IgD-negative memory B cell (primary cell): ENCODE measurements at regions not wholly inside any gene's neighbourhood (a gene's known extent, or its start where the extent isn't known, plus 50 kb on each side); places are given as distances from the start of the nearest gene placed in this dataset.
"Not testable (repeated sequence)": the region's sequence is repeated elsewhere in the genome, so short reads cannot be mapped to it uniquely, and the experiment has no call there.

Experiments
- H3K27ac Mint-ChIP-seq, 3 donors: one replicate each; pipeline ENCODE4 v1.8.0; 2020 to 2022; ENCODE audit warnings: mild to moderate bottlenecking in 3 of 3, mixed read lengths in 3 of 3, moderate library complexity in 1 of 3
- H3K27me3 Mint-ChIP-seq: one replicate; pipeline ENCODE4 v1.8.0; 2021; ENCODE audit warnings: mixed read lengths
- H3K36me3 Mint-ChIP-seq: one replicate; pipeline ENCODE4 v1.8.0; 2020; ENCODE audit warnings: mild to moderate bottlenecking, mixed read lengths
- H3K4me1 Mint-ChIP-seq, 3 donors: one replicate each; pipeline ENCODE4 v1.8.0; 2020 to 2022; ENCODE audit warnings: mixed read lengths in 3 of 3, mild to moderate bottlenecking in 1 of 3
- H3K4me3 Mint-ChIP-seq, 4 donors: one replicate each; pipeline ENCODE4 v1.8.0; 2020 to 2022; ENCODE audit warnings: mild to moderate bottlenecking in 4 of 4, mixed read lengths in 4 of 4, moderate library complexity in 3 of 4
- H3K9me3 Mint-ChIP-seq, 3 donors: one replicate each; pipeline ENCODE4 v1.8.0; 2020 to 2021; ENCODE audit warnings: mixed read lengths in 3 of 3, mild to moderate bottlenecking in 1 of 3

- Mint-ChIP-seq H3K27ac (peak overlapping the region; percentile 62 to 91 (median 64)), H3K4me3 (peak overlapping the region; percentile 80 to 95 (median 89))
Measured at GRCh38 chr3:152203652-152204051, 65.1 kb upstream of the MBNL1 start.

GRCh38 chr3:152204218-152204617 is 64.5 kb upstream of the MBNL1 start:
- Mint-ChIP-seq H3K4me1 (peaks cover 26 to 41% (median 30%) of the 10 kb centered on the region in 3 donors), H3K9me3 (peaks cover 0 to 6% (median 4%) of the 10 kb centered on the region in 3 donors), H3K27ac (peak overlapping the region; percentile 45 to 64 (median 62)), H3K4me3 (peak overlapping the region; percentile 69 to 95 (median 82)), H3K36me3 (no peaks in the 10 kb centered on the region), H3K27me3 (no peaks in the 10 kb centered on the region)

More at GRCh38 chr3:152203652-152204051, 65.1 kb upstream of the MBNL1 start:
- Mint-ChIP-seq H3K4me1 (peaks cover 29 to 43% (median 30%) of the 10 kb centered on the region in 3 donors), H3K9me3 (peaks cover 0 to 3% (median 0%) of the 10 kb centered on the region in 3 donors), H3K27me3 (no peaks in the 10 kb centered on the region), H3K36me3 (no peaks in the 10 kb centered on the region)

GRCh38 chr3:152205097-152205593 is 63.6 kb upstream of the MBNL1 start:
- peak overlapping the region; percentile 88 to 99 (median 92) for H3K4me3 Mint-ChIP-seq
- peaks cover 0 to 6% (median 4%) of the 10 kb centered on the region in 3 donors for H3K9me3 Mint-ChIP-seq
- H3K27me3 Mint-ChIP-seq: no peaks in the 10 kb centered on the region
- H3K36me3 Mint-ChIP-seq: no peaks in the 10 kb centered on the region
- H3K27ac Mint-ChIP-seq: peak overlapping the region; percentile 62 to 91 (median 72)
- H3K4me1 Mint-ChIP-seq: peaks cover 21 to 39% (median 28%) of the 10 kb centered on the region in 3 donors

GRCh38 chr3:152206243-152206760 is 62.4 kb upstream of the MBNL1 start:
- H3K36me3 Mint-ChIP-seq: no peaks in the 10 kb centered on the region
- peak overlapping the region in 3 of 4 donors; percentile 88 to 99 (median 94) for H3K4me3 Mint-ChIP-seq
- H3K9me3 Mint-ChIP-seq: peaks cover 0 to 6% (median 4%) of the 10 kb centered on the region in 3 donors
- H3K27me3 Mint-ChIP-seq: no peaks in the 10 kb centered on the region
- H3K4me1 Mint-ChIP-seq: peaks cover 19 to 37% (median 23%) of the 10 kb centered on the region in 3 donors
- peak overlapping the region in 2 of 3 donors; percentile 72 to 73 for H3K27ac Mint-ChIP-seq

GRCh38 chr3:152208439-152208838 is 60.3 kb upstream of the MBNL1 start:
- Mint-ChIP-seq H3K4me1 (peaks cover 13 to 30% (median 23%) of the 10 kb centered on the region in 3 donors), H3K9me3 (peaks cover 0 to 6% (median 4%) of the 10 kb centered on the region in 3 donors), H3K4me3 (peak overlapping the region in 1 of 4 donors; percentile 53), H3K27me3 (no peaks in the 10 kb centered on the region), H3K36me3 (no peaks in the 10 kb centered on the region), H3K27ac (peak overlapping the region in 1 of 3 donors; percentile 20)

GRCh38 chr3:152209060-152209459 is 59.7 kb upstream of the MBNL1 start:
- Mint-ChIP-seq H3K27ac (no peak overlapping the region), H3K4me3 (no peak overlapping the region), H3K9me3 (peaks cover 0 to 6% (median 4%) of the 10 kb centered on the region in 3 donors), H3K4me1 (peaks cover 13 to 30% (median 25%) of the 10 kb centered on the region in 3 donors), H3K36me3 (no peaks in the 10 kb centered on the region), H3K27me3 (no peaks in the 10 kb centered on the region)

GRCh38 chr3:152209776-152210175 is 59.0 kb upstream of the MBNL1 start:
- H3K36me3 Mint-ChIP-seq: no peaks in the 10 kb centered on the region
- H3K4me1 Mint-ChIP-seq: peaks cover 13 to 30% (median 27%) of the 10 kb centered on the region in 3 donors
- H3K27me3 Mint-ChIP-seq: no peaks in the 10 kb centered on the region
- H3K9me3 Mint-ChIP-seq: peaks cover 0 to 6% (median 4%) of the 10 kb centered on the region in 3 donors
- H3K27ac Mint-ChIP-seq: no peak overlapping the region
- H3K4me3 Mint-ChIP-seq: peak overlapping the region in 1 of 4 donors; percentile 12

GRCh38 chr3:152210697-152211096 is 58.0 kb upstream of the MBNL1 start:
- H3K4me3 Mint-ChIP-seq: no peak overlapping the region
- no peaks in the 10 kb centered on the region for H3K36me3 Mint-ChIP-seq
- H3K4me1 Mint-ChIP-seq: peaks cover 9 to 26% (median 24%) of the 10 kb centered on the region in 3 donors
- no peaks in the 10 kb centered on the region for H3K27me3 Mint-ChIP-seq
- H3K9me3 Mint-ChIP-seq: peaks cover 0 to 6% (median 4%) of the 10 kb centered on the region in 3 donors
- no peak overlapping the region for H3K27ac Mint-ChIP-seq

- Mint-ChIP-seq H3K27me3 (no peaks in the 10 kb centered on the region), H3K4me3 (no peak overlapping the region), H3K4me1 (peaks cover 5 to 26% (median 18%) of the 10 kb centered on the region in 3 donors)
Measured at GRCh38 chr3:152211655-152212054, 57.1 kb upstream of the MBNL1 start.

GRCh38 chr3:152213203-152213602 is 55.5 kb upstream of the MBNL1 start:
- no peak overlapping the region for H3K4me3 Mint-ChIP-seq
- no peaks in the 10 kb centered on the region for H3K36me3 Mint-ChIP-seq
- H3K27me3 Mint-ChIP-seq: no peaks in the 10 kb centered on the region
- H3K9me3 Mint-ChIP-seq: peaks cover 0 to 6% (median 4%) of the 10 kb centered on the region in 3 donors
- H3K4me1 Mint-ChIP-seq: peaks cover 4 to 27% (median 12%) of the 10 kb centered on the region in 3 donors
- peak overlapping the region in 1 of 3 donors; percentile 29 for H3K27ac Mint-ChIP-seq

More at GRCh38 chr3:152211655-152212054, 57.1 kb upstream of the MBNL1 start:
- no peaks in the 10 kb centered on the region for H3K36me3 Mint-ChIP-seq
- H3K27ac Mint-ChIP-seq: no peak overlapping the region
- H3K9me3 Mint-ChIP-seq: peaks cover 0 to 6% (median 4%) of the 10 kb centered on the region in 3 donors

GRCh38 chr3:152213938-152214337 is 54.8 kb upstream of the MBNL1 start:
- Mint-ChIP-seq H3K36me3 (no peaks in the 10 kb centered on the region), H3K27me3 (no peaks in the 10 kb centered on the region), H3K27ac (no peak overlapping the region), H3K4me1 (peaks cover 4 to 29% (median 13%) of the 10 kb centered on the region in 3 donors), H3K9me3 (peaks cover 0 to 3% (median 2%) of the 10 kb centered on the region in 3 donors), H3K4me3 (no peak overlapping the region)

GRCh38 chr3:152216960-152217865 is 51.5 kb upstream of the MBNL1 start:
- not testable (repeated sequence) for H3K27ac Mint-ChIP-seq, H3K36me3 Mint-ChIP-seq, H3K9me3 Mint-ChIP-seq, H3K27me3 Mint-ChIP-seq
- peaks cover 19 to 40% (median 25%) of the 10 kb centered on the region in 3 donors for H3K4me1 Mint-ChIP-seq
- peak overlapping the region in 1 of 4 donors; percentile 6 for H3K4me3 Mint-ChIP-seq

- Mint-ChIP-seq H3K27me3 (no peaks in the 10 kb centered on the region), H3K27ac (peak overlapping the region in 1 of 3 donors; percentile 54), H3K36me3 (no peaks in the 10 kb centered on the region), H3K4me1 (peaks cover 29 to 44% (median 34%) of the 10 kb centered on the region in 3 donors), H3K4me3 (peak overlapping the region in 3 of 4 donors; percentile 6 to 79 (median 67)), H3K9me3 (no peaks in the 10 kb centered on the region)
Measured at GRCh38 chr3:152218602-152219001, 50.1 kb upstream of the MBNL1 start.
